TTC549 (cell line): ENCODE measurements at regions not wholly inside any gene's neighbourhood (a gene's known extent, or its start where the extent isn't known, plus 50 kb on each side); places are given as distances from the start of the nearest gene placed in this dataset.

Source experiments
- FAIRE-seq: peaks from 2 replicates; lab custom pipeline; 2012; peaks lifted over from hg19 to GRCh38; lab: Jason Lieb, UNC

GRCh38 chr6:50649086-50649485 lies 64.2 kb upstream of the TFAP2D start:
- no peak for FAIRE-seq

- FAIRE-seq = no peak
Observed at GRCh38 chr6:50653253-50653652, 60.1 kb upstream of the TFAP2D start.

- FAIRE-seq = no peak
Observed at GRCh38 chr6:50654155-50654554, 59.2 kb upstream of the TFAP2D start.

GRCh38 chr6:50655848-50656453 lies 57.4 kb upstream of the TFAP2D start:
- FAIRE-seq = no peak

- FAIRE-seq = no peak
Observed at GRCh38 chr6:50657513-50657912, 55.8 kb upstream of the TFAP2D start.

GRCh38 chr6:50658561-50658960 lies 54.8 kb upstream of the TFAP2D start:
- no peak for FAIRE-seq

GRCh38 chr6:50661636-50662035 lies 51.7 kb upstream of the TFAP2D start:
- no peak for FAIRE-seq
